Smooth muscle cell (in vitro differentiated cells): ENCODE measurements at regions not wholly inside any gene's neighbourhood (a gene's known extent, or its start where the extent isn't known, plus 50 kb on each side); places are given as distances from the start of the nearest gene placed in this dataset.
"Not testable (repeated sequence)": the region's sequence is repeated elsewhere in the genome, so short reads cannot be mapped to it uniquely, and the experiment has no call there.

ENCODE experiments used
- DNase-seq: peaks from one replicate; lab custom pipeline; 2025; ENCODE audit not compliant: unreplicated experiment; lab: John Stamatoyannopoulos, UW
- H2AFZ ChIP-seq: fragments of 200-600 bp; sonication (generic); 2 replicates; pipeline ENCODE4 v1.6.0; 2016; ENCODE audit warnings: antibody characterized with exemption, low read depth, mild to moderate bottlenecking
- H3F3A ChIP-seq: fragments of 200-600 bp; sonication (generic); 2 replicates; pipeline ENCODE4 v1.6.0; 2017; ENCODE audit warnings: antibody characterized with exemption, low read depth
- H3K27ac ChIP-seq: fragments of 200-600 bp; sonication (generic); 2 replicates; pipeline ENCODE4 v1.5.1; 2016; ENCODE audit warnings: low read depth, mild to moderate bottlenecking
- H3K27me3 ChIP-seq: fragments of 200-600 bp; sonication (generic); 2 replicates; pipeline ENCODE4 v1.6.1; 2016; ENCODE audit warnings: low read depth, mild to moderate bottlenecking
- H3K36me3 ChIP-seq: fragments of 200-600 bp; sonication (generic); 2 replicates; pipeline ENCODE4 v1.5.1; 2016; ENCODE audit warnings: low read depth
- H3K4me1 ChIP-seq: fragments of 200-600 bp; sonication (generic); 2 replicates; pipeline ENCODE4 v1.5.1; 2016; ENCODE audit warnings: low read depth
- H3K4me2 ChIP-seq: fragments of 200-600 bp; sonication (generic); 2 replicates; pipeline ENCODE4 v1.6.0; 2016; ENCODE audit warnings: mild to moderate bottlenecking
- H3K4me3 ChIP-seq: fragments of 200-600 bp; sonication (generic); 2 replicates; pipeline ENCODE4 v1.5.1; 2016; ENCODE audit warnings: mild to moderate bottlenecking
- H3K79me2 ChIP-seq: fragments of 200-600 bp; sonication (generic); 2 replicates; pipeline ENCODE4 v1.6.0; 2016; ENCODE audit warnings: low read depth, mild to moderate bottlenecking
- H3K9ac ChIP-seq: fragments of 200-600 bp; sonication (generic); 2 replicates; pipeline ENCODE4 v1.6.0; 2016; ENCODE audit warnings: low read depth
- H3K9me3 ChIP-seq: fragments of 200-600 bp; sonication (generic); replicated peaks from 2 replicates; pipeline ENCODE4 v1.5.1; 2016; ENCODE audit warnings: low read depth
- H4K20me1 ChIP-seq: fragments of 200-600 bp; sonication (generic); 2 replicates; pipeline ENCODE4 v1.6.0; 2016; ENCODE audit warnings: low read depth
- WGBS: methylation state at CpG from one replicate; pipeline ENCODE4 v1.1.7; 2016; ENCODE audit warnings: low lambda C conversion rate; 5-methylcytosine and 5-hydroxymethylcytosine counted together
- TF ChIP-seq, protein P1 (sequence below): fragments of 200-600 bp; sonication (generic); IDR thresholded peaks from 2 replicates; pipeline ENCODE4 v1.5.1; 2017; ENCODE audit warnings: borderline replicate concordance, mild to moderate bottlenecking, antibody characterized with exemption; ENCODE audit not compliant: insufficient read depth, poor library complexity, severe bottlenecking

DNA sequence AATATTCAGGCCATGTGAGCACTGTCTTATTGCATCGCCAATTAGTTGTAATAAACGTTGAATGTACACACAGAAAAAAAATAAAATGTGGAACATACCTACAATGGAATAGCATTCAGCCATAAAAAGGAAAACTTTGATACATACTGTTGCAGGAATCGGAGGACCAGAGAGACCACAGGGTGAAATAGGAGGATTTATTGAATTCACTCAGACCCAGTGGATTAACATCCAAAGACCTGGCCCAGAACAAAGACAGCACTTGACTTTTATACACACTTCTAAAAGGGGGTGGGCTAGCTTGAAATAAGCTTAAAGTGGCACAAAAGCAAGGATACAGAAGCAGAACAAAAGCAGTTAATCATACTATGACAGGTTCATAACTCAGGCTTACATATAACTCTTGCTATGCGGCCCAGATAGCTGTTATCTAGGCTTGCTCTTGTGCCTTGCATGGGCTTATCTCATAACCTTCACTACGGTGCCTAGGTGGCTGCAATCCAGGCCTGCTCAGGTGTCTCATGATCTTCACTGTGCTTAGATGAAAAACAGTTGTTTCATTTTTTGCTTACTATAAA is 292.2 kb upstream of the TAC1 start:
- WGBS, result 89% methylated on average over 5 of the region's 5 CpGs
- H3K36me3 ChIP-seq, result no peaks in the 10 kb centered on the region
- TF ChIP-seq, protein P1, sequence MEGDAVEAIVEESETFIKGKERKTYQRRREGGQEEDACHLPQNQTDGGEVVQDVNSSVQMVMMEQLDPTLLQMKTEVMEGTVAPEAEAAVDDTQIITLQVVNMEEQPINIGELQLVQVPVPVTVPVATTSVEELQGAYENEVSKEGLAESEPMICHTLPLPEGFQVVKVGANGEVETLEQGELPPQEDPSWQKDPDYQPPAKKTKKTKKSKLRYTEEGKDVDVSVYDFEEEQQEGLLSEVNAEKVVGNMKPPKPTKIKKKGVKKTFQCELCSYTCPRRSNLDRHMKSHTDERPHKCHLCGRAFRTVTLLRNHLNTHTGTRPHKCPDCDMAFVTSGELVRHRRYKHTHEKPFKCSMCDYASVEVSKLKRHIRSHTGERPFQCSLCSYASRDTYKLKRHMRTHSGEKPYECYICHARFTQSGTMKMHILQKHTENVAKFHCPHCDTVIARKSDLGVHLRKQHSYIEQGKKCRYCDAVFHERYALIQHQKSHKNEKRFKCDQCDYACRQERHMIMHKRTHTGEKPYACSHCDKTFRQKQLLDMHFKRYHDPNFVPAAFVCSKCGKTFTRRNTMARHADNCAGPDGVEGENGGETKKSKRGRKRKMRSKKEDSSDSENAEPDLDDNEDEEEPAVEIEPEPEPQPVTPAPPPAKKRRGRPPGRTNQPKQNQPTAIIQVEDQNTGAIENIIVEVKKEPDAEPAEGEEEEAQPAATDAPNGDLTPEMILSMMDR, result no peak
- no peaks in the 10 kb centered on the region for H3K9me3 ChIP-seq
- no peaks in the 10 kb centered on the region for H3K27me3 ChIP-seq
- H3F3A ChIP-seq, result no peaks in the 10 kb centered on the region
- DNase-seq, result no peak
- no peak overlapping the region for H3K4me3 ChIP-seq
- H4K20me1 ChIP-seq, result no peaks in the 10 kb centered on the region
- H3K79me2 ChIP-seq, result no peaks in the 10 kb centered on the region
- no peak overlapping the region for H2AFZ ChIP-seq
- H3K4me2 ChIP-seq, result no peak overlapping the region
- no peak overlapping the region for H3K27ac ChIP-seq
- no peak overlapping the region for H3K9ac ChIP-seq
- H3K4me1 ChIP-seq, result no peaks in the 10 kb centered on the region

DNA sequence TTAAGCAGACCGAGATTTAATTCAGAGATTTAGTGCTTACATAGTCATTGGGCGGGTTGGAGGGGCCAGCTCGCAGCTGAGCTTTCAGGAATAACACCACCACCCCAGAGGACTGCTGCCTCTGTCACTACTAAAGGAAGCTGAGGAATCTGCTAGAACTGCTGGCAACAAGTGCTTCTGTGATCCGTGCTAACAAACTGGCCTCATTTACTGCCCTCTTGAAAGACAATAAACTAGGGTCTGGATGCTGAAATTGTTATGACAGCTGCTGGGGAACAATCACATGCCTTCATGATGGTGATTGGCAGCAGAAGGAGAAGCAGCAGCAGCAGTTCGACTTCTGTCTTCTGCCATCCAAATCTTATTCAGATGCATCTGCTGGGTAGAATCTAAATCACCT is 285.5 kb upstream of the TAC1 start:
- Histone ChIP-seq H3K9me3 (no peaks in the 10 kb centered on the region), H3K4me2 (no peak overlapping the region), H2AFZ (no peak overlapping the region), H3K27ac (no peak overlapping the region), H3F3A (no peaks in the 10 kb centered on the region), H3K4me3 (no peak overlapping the region), H4K20me1 (no peaks in the 10 kb centered on the region), H3K4me1 (no peaks in the 10 kb centered on the region), H3K9ac (no peak overlapping the region), H3K27me3 (no peaks in the 10 kb centered on the region), H3K36me3 (no peaks in the 10 kb centered on the region), H3K79me2 (no peaks in the 10 kb centered on the region)
- no peak for DNase-seq
- TF ChIP-seq, protein P1, result no peak
- 79% methylated on average over 5 of the region's 5 CpGs for WGBS

DNA sequence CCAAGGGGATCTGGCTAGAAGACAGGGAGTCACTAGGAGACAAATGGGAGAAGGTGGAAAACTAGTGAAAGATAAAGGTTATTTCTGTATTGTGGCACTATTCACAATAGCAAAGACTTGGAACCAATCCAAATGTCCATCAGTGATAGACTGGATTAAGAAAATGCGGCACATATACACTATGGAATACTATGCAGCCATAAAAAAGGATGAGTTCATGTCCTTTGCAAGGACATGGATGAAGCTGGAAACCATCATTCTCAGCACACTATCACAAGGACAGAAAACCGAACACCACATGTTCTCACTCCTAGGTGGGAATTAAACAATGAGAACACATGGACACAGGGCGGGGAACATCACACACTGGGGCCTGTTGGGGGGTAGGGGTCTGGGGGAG is 282.4 kb upstream of the TAC1 start:
- DNase-seq, result not testable (repeated sequence)
- 98% methylated on average over 3 of the region's 3 CpGs for WGBS

DNA sequence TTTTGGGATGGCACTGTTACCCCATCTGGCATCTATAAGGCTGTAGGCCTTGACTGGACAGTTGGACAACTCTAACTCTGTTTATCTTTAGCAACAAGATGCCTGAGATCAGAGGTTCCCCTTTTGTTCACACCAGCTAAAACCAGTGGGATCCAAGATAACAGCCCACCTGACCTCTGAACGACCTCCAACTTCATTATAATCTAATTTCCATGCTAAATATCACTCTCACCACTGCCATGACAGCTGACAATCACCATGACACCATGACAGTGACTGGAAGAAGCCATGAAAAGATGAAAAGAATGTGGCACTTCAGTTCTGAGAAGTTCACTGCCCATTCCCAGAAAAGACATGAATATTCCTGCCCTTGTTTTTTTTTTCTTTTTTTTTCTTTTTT is 281.4 kb upstream of the TAC1 start:
- H3K79me2 ChIP-seq, result no peaks in the 10 kb centered on the region
- no peaks in the 10 kb centered on the region for H4K20me1 ChIP-seq
- H3K9me3 ChIP-seq, result no peaks in the 10 kb centered on the region
- H3F3A ChIP-seq, result no peaks in the 10 kb centered on the region
- TF ChIP-seq, protein P1, result no peak
- H3K9ac ChIP-seq, result no peak overlapping the region
- no peak overlapping the region for H2AFZ ChIP-seq
- H3K4me1 ChIP-seq, result no peaks in the 10 kb centered on the region
- 81% methylated on average over 1 of the region's 1 CpG for WGBS
- DNase-seq, result no peak
- no peak overlapping the region for H3K27ac ChIP-seq
- H3K36me3 ChIP-seq, result no peaks in the 10 kb centered on the region
- H3K4me3 ChIP-seq, result no peak overlapping the region
- H3K4me2 ChIP-seq, result no peak overlapping the region
- H3K27me3 ChIP-seq, result no peaks in the 10 kb centered on the region

More for the DNA sequence above, 282.4 kb upstream of the TAC1 start:
- not testable (repeated sequence) for H2AFZ ChIP-seq, H3K9ac ChIP-seq, H3K4me2 ChIP-seq, H3F3A ChIP-seq, H3K27ac ChIP-seq, H3K4me3 ChIP-seq, H3K27me3 ChIP-seq, H3K9me3 ChIP-seq, H3K36me3 ChIP-seq, H3K4me1 ChIP-seq, H4K20me1 ChIP-seq, H3K79me2 ChIP-seq
